Brain microvascular endothelial cell (primary cell): ENCODE measurements at regions not wholly inside any gene's neighbourhood (a gene's known extent, or its start where the extent isn't known, plus 50 kb on each side); places are given as distances from the start of the nearest gene placed in this dataset.

Source experiments
- DNase-seq: peaks from one replicate; pipeline ENCODE4 v3.0.0-alpha.2; 2020
- H3K27ac ChIP-seq: fragments of 250-450 bp; sonication (Bioruptor Pico); 2 replicates; pipeline ENCODE4 v1.5.1; 2020; ENCODE audit warnings: mild to moderate bottlenecking, moderate library complexity
- H3K27me3 ChIP-seq: fragments of 250-450 bp; sonication (Bioruptor Pico); replicated peaks from 2 replicates; pipeline ENCODE4 v1.5.1; 2020; ENCODE audit warnings: mild to moderate bottlenecking
- H3K36me3 ChIP-seq: fragments of 250-450 bp; sonication (Bioruptor Pico); replicated peaks from 2 replicates; pipeline ENCODE4 v1.5.1; 2020; ENCODE audit warnings: mild to moderate bottlenecking
- H3K4me3 ChIP-seq: 2 replicates; pipeline ENCODE4 v1.5.1; 2011; ENCODE audit warnings: low read depth, mild to moderate bottlenecking, control low read depth, low read length, moderate library complexity
- in situ Hi-C: cut with HindIII; loops from 2 replicates; pipeline ENCODE4 v1.10.0; 2017; ENCODE audit warnings: low sequenced_read_pairs, low pct_ligation_motif_present
- TF ChIP-seq, protein P1 (sequence below): IDR thresholded peaks from 2 replicates; pipeline ENCODE4 v1.5.1; 2011; ENCODE audit warnings: low read depth, mild to moderate bottlenecking, moderate library complexity, low read length, control low read depth, inconsistent platforms; ENCODE audit errors: missing control alignments

DNA sequence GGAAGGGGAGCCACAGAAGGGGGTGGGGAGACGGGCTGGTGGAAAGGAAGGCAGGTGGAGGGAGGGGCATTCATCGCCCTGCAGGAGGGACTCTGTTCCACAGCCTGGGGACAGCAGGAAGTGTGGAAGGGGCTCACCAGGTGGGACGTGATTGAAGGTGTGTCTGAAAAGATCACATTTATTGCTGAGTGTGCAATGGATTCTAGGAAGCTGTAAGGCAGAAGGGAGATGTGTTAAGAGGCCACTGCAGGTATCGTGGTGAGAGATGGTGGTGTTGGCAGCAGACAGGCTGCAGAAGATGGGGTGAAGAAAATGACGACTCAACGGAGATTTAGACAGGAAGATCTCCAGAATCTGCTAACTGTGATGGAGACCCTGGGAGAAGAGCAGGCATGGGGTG, 537.4 kb downstream of the MN1 start:
- H3K27me3 ChIP-seq = no peaks in the 10 kb centered on the region
- H3K27ac ChIP-seq = no peak overlapping the region
- no peak for DNase-seq
- in situ Hi-C loops = no loop called here
- TF ChIP-seq, protein P1, sequence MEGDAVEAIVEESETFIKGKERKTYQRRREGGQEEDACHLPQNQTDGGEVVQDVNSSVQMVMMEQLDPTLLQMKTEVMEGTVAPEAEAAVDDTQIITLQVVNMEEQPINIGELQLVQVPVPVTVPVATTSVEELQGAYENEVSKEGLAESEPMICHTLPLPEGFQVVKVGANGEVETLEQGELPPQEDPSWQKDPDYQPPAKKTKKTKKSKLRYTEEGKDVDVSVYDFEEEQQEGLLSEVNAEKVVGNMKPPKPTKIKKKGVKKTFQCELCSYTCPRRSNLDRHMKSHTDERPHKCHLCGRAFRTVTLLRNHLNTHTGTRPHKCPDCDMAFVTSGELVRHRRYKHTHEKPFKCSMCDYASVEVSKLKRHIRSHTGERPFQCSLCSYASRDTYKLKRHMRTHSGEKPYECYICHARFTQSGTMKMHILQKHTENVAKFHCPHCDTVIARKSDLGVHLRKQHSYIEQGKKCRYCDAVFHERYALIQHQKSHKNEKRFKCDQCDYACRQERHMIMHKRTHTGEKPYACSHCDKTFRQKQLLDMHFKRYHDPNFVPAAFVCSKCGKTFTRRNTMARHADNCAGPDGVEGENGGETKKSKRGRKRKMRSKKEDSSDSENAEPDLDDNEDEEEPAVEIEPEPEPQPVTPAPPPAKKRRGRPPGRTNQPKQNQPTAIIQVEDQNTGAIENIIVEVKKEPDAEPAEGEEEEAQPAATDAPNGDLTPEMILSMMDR = no peak
- H3K36me3 ChIP-seq = no peaks in the 10 kb centered on the region
- H3K4me3 ChIP-seq = no peak overlapping the region

DNA sequence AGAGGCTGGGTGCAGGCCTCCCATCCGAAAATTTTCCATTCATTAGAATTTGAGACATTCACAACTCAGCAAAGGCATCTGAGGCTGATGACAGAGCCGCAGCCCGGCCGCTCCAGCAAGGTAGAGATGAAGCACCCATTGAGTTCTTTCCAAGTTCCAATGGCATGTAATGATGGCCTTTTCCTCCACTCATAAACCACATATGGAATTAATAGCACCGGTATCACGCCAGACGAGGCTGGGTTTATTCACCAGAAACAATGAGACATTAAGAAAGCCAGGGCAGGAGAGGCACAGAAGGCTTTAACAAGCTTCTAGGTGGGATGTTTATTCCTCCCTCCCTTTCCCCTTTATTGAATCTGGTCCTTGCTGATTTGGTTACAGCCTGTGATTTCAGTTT, 534.4 kb downstream of the MN1 start:
- no peak overlapping the region for H3K27ac ChIP-seq
- no peaks in the 10 kb centered on the region for H3K27me3 ChIP-seq
- H3K4me3 ChIP-seq = no peak overlapping the region
- in situ Hi-C loops = no loop called here
- no peak for DNase-seq
- no peaks in the 10 kb centered on the region for H3K36me3 ChIP-seq
- TF ChIP-seq, protein P1 = no peak

DNA sequence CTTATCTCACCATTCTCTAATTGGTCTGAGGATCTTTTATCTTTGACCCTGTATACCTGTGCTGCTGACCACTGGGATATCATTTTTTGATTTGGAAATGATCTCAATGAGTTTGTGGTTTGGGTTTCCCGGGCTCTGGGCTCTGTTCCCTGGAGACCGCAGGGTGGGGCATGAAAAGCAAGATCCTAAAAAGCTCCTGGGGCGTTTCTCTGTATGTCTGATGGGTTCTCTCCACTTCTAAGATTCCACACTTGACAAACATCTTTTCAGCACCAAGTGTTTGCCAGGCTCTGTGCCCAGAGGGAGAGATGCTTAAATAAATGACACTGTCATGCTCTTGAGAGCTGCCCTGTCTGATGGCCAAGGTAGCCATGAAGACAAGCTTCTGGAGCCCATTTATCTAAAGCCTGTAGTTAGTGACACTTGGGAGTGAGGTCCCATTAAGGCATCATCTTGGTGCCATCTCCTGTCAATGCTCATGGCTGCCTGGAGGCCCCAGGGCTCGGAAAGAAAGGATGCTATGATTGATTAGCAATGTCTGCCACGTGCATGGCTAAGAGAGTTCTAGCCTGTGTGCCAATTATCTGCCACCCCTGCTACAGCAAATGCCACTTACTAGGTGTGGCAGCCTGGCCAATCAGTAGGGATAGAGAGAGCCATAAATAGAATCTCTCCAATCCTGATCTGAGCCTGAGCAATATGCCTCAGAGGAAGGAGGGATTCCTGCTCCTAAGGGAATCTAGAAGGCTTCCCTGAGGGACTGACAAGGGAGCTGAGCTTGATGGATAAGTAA, 531.6 kb downstream of the MN1 start:
- DNase-seq = no peak
- in situ Hi-C loops = no loop called here

DNA sequence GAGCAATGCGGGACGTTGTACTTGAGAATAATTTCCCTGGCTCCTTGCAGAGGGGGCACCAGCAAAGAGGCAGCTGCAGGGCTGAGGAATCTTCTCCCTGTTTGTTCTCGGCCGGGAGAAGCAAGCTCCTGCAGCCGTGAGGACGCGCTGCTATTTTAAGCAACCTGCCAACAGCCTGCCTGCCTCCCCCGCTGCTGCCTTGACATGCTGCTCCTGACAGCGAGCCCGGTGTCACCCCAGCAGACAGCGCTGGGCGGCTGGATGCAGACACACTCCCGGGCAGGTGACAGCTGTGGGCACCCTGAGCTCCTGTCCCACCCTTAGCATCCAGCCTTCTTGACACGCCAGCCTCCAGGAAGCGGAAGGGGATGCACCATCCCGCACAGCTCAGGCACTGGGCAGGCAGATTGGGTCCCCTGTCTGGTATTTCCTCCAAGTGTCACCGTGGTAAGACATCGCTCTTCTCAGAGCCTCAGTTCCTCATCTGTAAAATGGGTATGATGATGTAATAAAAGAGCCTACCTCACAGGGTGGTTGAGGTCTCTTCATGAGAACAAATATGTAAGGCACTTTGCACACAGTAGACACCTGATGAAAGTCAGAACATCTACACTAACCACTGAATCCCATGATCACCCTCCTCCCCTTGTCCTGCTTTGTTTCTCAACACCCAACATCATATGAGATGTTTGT, 530.6 kb downstream of the MN1 start:
- TF ChIP-seq, protein P1 = no peak
- Histone ChIP-seq H3K36me3 (no peaks in the 10 kb centered on the region), H3K27ac (no peak overlapping the region), H3K4me3 (no peak overlapping the region), H3K27me3 (no peaks in the 10 kb centered on the region)
- in situ Hi-C loops = no loop called here
- no peak for DNase-seq

More for the DNA sequence above, 531.6 kb downstream of the MN1 start:
- Histone ChIP-seq H3K36me3 (no peaks in the 10 kb centered on the region), H3K27ac (no peak overlapping the region), H3K27me3 (no peaks in the 10 kb centered on the region), H3K4me3 (no peak overlapping the region)
- TF ChIP-seq, protein P1 = no peak

DNA sequence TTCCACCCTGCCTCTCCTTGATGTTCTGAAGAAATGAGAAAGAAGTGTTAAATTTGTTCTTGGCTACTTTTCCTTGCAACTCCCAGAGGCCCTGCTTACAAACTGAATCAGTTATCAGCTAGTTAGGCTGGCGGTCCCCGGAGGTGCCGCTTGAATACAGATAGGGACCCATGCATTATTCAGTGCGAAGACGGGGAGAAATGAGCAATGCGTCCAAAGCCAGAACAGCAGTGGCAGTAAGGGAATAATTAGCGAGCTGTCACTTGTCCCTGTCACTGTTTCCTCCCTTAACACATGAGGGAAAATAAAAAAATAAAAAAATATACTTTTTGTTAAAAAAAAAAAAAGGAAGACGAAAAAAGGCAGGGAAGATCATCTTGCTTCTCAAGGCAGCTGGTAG, 528.1 kb downstream of the MN1 start:
- TF ChIP-seq, protein P1 = no peak
- Histone ChIP-seq H3K4me3 (no peak overlapping the region), H3K27me3 (no peaks in the 10 kb centered on the region), H3K27ac (no peak overlapping the region), H3K36me3 (no peaks in the 10 kb centered on the region)
- in situ Hi-C loops = no loop called here
- no peak for DNase-seq

DNA sequence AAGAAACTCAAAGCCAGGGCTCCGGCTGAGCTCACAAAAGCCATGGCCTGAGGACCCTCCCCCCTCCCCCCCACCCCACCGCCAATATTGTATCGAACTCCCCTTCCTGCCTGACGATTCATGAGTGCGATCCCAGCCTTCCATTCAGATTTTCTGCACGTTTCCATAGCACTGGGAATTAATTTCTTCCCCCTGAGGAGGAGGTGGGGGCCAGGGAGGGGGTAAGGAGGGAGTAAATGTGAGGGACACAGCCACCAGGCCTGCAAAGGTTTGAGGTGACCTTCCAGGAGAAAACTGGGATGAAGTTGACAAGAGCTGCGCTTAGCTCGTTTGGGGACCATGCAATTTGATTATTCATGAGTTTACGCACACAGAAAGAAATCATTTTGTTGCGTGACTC, 527.7 kb downstream of the MN1 start:
- H3K27me3 ChIP-seq = no peaks in the 10 kb centered on the region
- H3K27ac ChIP-seq = no peak overlapping the region
- in situ Hi-C loops = no loop called here
- TF ChIP-seq, protein P1 = no peak
- H3K4me3 ChIP-seq = no peak overlapping the region
- no peak for DNase-seq
- no peaks in the 10 kb centered on the region for H3K36me3 ChIP-seq
